ENCODE measurements at regions not wholly inside any gene's neighbourhood (a gene's known extent, or its start where the extent isn't known, plus 50 kb on each side); places are given as distances from the start of the nearest gene placed in this dataset.

DNA sequence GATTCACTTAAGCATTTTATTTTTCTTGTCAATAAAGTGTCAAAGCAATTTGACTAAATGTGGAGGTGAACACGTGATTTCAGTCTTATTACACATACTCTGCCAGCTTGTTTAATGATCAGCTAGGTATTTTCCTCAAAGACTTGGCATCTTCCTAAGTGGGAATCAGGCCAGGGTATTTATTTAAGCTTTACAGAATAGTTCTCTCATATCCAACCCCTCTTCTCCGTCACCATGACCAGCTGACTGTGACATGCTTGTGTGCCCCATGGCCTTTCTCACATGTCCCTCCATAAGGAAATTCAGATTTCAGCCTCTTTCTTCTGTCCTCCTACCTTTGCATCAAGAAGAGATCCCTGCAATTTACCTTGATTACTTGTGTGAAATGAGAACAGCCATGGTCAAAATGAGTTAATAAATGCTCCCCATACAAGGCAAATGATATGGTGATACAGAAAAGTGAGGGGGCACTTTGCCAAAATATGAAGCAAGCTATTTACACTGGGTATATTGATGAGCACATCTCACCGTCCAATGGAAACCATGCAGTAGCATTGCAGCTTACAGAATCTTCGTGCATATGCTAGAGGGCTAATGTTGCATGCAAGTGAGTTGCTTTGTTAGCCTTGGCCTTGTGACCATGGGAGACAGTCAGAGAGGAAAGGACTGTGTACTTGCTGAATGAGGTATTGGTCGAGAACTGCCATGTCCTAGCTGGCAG is 202.2 kb downstream of the RNF152 start:
- in situ Hi-C loops (cut with HindIII; ENCODE audit: low pct_unique_long_range_greater_than_20kb, low sequenced_read_pairs) = no loop called here

GRCh38 chr18:61687317-61687716 is 205.5 kb downstream of the RNF152 start:
- no peak for DNase-seq (ENCODE audit: low read depth)
- in situ Hi-C loops (cut with HindIII; ENCODE audit: low pct_unique_long_range_greater_than_20kb, low sequenced_read_pairs) = no loop called here

More for the DNA sequence above, 202.2 kb downstream of the RNF152 start:
- no peak for DNase-seq (ENCODE audit: low read depth)

DNA sequence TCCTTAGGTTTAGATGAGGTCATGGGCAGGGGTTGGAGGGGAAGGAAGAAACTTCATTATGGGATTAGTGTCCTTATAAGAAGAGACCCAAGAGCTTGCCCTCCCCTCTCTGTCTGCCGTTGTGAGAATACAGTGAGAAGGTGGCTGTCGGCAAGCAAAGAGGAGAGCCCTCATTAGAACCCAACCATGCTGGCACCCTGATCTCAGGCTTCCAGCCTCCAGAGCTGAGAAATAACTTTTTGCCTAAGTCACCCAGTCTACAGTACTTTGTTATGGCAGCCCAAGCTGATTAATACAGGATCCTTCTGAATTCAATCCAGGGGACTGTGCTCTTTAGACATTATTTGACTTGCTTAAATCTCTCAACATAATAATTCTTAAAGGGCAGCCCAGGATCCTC is 209.0 kb downstream of the RNF152 start:
- DNase-seq (ENCODE audit: low read depth) = no peak
- in situ Hi-C loops (cut with HindIII; ENCODE audit: low pct_unique_long_range_greater_than_20kb, low sequenced_read_pairs) = no loop called here

DNA sequence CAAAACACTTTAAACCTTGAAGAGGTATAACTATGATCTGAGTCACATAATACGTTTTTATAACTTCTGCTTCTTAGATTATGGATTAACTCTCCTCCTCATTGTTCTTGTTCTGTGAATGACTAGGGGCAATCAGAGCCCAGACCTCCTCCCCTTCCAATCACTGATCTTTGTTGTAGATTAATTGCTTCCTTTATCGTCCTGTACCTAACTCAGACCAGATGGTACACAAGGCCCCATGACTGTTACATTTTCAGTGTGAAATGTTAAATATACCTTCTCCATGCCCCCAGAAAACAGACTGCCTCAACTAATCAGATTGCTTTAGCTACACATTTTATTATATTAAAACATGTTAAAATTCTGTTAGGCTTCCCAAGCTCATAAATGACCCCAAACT is 211.7 kb downstream of the RNF152 start:
- DNase-seq (ENCODE audit: low read depth) = no peak
- in situ Hi-C loops (cut with HindIII; ENCODE audit: low pct_unique_long_range_greater_than_20kb, low sequenced_read_pairs) = no loop called here

- no peak for DNase-seq (ENCODE audit: low read depth)
- in situ Hi-C loops (cut with HindIII; ENCODE audit: low pct_unique_long_range_greater_than_20kb, low sequenced_read_pairs) = no loop called here
Measured at GRCh38 chr18:61679836-61680235, 213.0 kb downstream of the RNF152 start.

GRCh38 chr18:61677435-61677970 is 215.3 kb downstream of the RNF152 start:
- in situ Hi-C loops (cut with HindIII; ENCODE audit: low pct_unique_long_range_greater_than_20kb, low sequenced_read_pairs) = no loop called here
- no peak for DNase-seq (ENCODE audit: low read depth)

DNA sequence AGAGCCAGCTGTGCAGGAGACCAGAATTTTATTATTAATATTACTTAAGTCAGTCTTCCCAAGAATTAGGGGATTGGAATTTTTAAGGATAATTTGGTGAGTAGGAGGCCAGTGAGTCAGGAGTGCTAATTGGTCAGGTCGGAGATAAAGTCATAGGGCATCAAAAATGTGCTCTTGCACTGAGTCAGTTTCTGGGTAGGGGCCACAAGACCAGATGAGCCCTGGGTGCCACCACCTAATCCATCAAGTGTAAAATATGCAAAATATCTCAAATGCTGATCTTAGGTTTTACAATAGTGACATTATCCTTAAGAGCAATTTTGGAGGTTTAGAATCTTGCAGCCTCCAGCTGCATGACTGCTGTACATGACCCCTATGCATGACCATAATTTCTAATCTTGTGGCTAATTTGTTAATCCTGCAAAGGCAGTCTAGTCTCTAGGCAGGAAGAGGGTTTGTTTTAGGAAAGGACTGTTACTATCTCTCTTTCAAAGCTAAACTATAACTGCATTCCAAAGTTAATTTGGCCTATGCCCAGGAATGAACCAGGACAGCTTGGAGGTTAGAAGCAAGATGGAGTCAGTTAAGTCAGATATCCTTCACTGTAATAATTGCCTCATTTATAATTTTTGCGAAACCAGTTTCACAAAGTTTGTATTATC is 215.9 kb downstream of the RNF152 start:
- no peak for DNase-seq (ENCODE audit: low read depth)
- in situ Hi-C loops (cut with HindIII; ENCODE audit: low pct_unique_long_range_greater_than_20kb, low sequenced_read_pairs) = no loop called here

DNA sequence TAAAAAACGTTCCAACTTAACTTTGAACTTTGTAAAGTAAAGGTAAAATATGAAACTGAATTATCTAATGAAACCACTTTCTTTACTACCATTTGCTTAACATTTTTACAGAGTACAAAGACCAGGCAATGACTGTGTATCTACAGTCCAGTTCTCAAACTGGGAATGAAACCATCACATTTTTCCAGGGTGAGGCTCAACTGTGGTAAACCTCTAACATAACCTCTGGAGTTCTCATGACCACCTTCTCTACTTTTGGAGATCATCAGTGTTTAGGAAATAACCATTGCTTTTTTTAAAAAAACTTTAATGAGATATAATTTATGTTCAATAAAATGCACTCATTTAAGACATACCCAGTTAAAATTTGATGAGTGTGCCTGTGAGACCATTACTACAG is 223.5 kb downstream of the RNF152 start:
- in situ Hi-C loops (cut with HindIII; ENCODE audit: low pct_unique_long_range_greater_than_20kb, low sequenced_read_pairs) = no loop called here
- DNase-seq (ENCODE audit: low read depth) = no peak

DNA sequence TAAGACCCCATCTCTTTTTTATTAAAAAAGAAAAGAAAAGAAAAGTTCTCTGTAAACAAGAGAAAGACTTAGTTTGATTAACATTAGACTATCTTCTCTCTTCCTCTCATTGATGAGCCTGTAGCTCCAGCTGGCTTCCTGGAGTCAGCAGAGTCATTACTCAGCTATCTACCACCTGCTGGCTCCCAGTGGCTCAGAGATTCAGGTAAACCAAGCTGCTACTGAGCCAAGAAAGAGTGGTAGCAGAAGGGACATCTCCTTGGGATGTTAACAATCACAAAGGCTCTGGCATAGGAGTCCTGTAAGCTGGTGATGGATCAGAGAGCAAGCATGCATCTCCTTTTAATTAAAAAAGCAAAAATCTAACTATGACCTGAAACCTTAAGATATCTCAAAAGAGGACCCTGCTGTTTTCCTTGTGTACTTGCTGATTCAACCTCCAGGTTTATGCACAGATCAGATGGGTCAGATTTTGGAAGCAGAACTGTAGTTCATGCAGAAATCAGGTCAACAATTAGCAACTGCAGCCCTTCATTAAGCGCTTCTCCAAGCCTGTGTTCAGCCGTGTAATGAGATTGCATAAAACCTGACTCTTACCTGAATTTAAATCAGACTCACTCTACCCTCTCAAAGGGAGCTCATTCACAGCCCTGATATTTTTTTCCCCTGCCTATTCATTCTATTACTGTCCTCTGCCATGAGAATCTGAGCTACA is 225.8 kb downstream of the RNF152 start:
- in situ Hi-C loops (cut with HindIII; ENCODE audit: low pct_unique_long_range_greater_than_20kb, low sequenced_read_pairs) = no loop called here
- no peak for DNase-seq (ENCODE audit: low read depth)

GRCh38 chr18:61664419-61665084 is 228.3 kb downstream of the RNF152 start:
- in situ Hi-C loops (cut with HindIII; ENCODE audit: low pct_unique_long_range_greater_than_20kb, low sequenced_read_pairs) = no loop called here

DNA sequence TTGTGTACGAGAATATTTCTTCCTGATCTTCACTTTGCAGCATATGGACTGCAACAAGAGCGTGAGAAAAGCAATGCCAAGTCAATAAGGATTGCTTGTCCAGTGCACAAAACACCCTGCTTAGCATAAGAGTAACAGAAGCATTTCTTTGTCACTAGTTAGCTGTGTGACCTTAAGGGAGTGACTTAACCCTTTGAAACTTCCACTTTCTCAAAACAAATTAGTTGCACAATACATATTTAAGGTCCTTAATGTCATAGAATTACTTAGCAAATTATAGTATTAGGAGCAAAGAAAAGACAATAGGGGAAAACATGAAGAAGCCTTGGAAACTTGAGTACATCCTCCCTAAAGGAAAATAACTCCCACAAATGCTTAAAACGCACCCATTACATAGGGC is 230.1 kb downstream of the RNF152 start:
- no peak for DNase-seq (ENCODE audit: low read depth)
- in situ Hi-C loops (cut with HindIII; ENCODE audit: low pct_unique_long_range_greater_than_20kb, low sequenced_read_pairs) = no loop called here

More at GRCh38 chr18:61664419-61665084, 228.3 kb downstream of the RNF152 start:
- no peak for DNase-seq (ENCODE audit: low read depth)

DNA sequence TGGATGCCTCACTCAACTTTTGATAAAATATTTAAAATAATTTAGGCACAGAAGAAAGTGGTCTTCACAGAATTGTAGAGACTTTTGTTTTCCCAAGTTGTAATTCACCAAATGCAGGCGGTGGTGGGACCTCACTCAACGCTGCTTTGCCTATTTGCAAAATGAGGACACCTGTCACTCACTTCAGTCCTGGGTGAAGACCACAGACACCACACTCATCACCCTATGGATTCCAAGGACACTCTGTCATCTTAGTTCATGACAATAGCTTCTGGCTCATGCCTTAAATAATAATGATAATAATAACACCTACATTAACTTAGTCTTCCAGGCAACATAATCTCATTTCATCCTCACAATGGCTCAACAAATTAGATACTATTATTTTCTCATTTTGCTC is 234.4 kb downstream of the RNF152 start:
- in situ Hi-C loops (cut with HindIII; ENCODE audit: low pct_unique_long_range_greater_than_20kb, low sequenced_read_pairs) = no loop called here
- no peak for DNase-seq (ENCODE audit: low read depth)

GRCh38 chr18:61657066-61657732 is 235.6 kb downstream of the RNF152 start:
- no peak for DNase-seq (ENCODE audit: low read depth)
- in situ Hi-C loops (cut with HindIII; ENCODE audit: low pct_unique_long_range_greater_than_20kb, low sequenced_read_pairs) = no loop called here

GRCh38 chr18:61655630-61656029 is 237.2 kb downstream of the RNF152 start:
- no peak for DNase-seq (ENCODE audit: low read depth)
- in situ Hi-C loops (cut with HindIII; ENCODE audit: low pct_unique_long_range_greater_than_20kb, low sequenced_read_pairs) = no loop called here

GRCh38 chr18:61653823-61654551 is 238.8 kb downstream of the RNF152 start:
- in situ Hi-C loops (cut with HindIII; ENCODE audit: low pct_unique_long_range_greater_than_20kb, low sequenced_read_pairs) = no loop called here
- no peak for DNase-seq (ENCODE audit: low read depth)

DNA sequence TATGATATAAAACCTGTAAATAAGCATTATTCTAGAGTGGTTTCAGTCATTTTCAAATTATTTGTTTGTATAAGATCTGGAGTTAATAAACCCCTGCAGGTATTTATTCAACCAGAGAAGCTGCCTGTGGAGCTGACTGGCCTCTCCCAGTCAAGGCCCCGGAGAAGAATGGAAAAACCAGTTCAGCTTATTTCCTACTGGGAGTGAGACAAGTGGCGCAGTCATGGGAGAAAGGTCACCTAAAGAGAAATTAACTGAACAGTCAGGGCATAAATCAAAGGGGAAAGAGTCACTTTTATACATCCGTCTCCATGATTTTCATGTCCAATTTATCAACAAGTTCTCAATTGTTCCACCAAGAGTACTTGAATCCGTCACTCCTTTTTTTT is 240.9 kb downstream of the RNF152 start:
- in situ Hi-C loops (cut with HindIII; ENCODE audit: low pct_unique_long_range_greater_than_20kb, low sequenced_read_pairs) = no loop called here
- DNase-seq (ENCODE audit: low read depth) = no peak

DNA sequence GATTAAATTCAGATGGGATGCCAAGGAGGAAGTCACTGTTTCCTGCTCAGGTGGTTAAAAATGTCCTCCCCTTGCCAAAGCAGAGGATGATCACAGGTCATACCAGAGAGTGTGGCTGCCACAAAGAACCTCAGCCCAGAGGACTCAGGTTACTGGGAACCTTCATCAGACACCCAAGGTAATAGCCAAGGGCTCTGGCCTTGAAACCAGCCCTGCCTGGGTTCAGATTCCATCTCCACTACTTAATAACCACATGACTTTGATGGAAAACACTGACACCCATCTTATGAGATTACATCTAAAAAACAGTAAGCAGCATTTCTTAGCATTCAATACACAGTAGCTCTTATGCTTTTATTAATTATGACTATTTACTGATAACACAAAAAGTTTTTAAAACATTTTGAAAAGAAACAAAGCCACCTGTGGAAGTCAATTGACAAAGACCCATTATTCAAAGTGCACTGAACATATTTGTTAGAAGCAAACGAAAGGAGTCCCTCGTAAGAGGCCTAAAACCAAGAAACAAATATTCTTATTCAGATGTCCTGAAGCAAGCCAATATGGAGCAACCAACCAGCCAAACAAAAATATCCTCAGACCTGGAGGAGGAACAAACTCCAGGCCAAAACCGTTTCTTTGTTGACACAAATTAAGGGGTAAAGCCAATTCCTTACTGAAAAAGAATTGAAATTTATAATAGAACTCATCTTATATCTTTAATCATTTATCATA is 241.5 kb downstream of the RNF152 start:
- no peak for DNase-seq (ENCODE audit: low read depth)
- in situ Hi-C loops (cut with HindIII; ENCODE audit: low pct_unique_long_range_greater_than_20kb, low sequenced_read_pairs) = no loop called here

Data from Caki2 (cell line).